LNCaP clone FGC (cell line): ENCODE measurements at regions not wholly inside any gene's neighbourhood (a gene's known extent, or its start where the extent isn't known, plus 50 kb on each side); places are given as distances from the start of the nearest gene placed in this dataset.

ENCODE experiments used
- DNase-seq: peaks from one replicate; pipeline ENCODE4 v3.0.0-alpha.2; 2011; ENCODE audit warnings: low read depth
- H3K4me3 ChIP-seq: 2 replicates; pipeline ENCODE4 v1.5.1; 2011; ENCODE audit warnings: mild to moderate bottlenecking, low read depth, low read length, control low read depth
- CTCF ChIP-seq: IDR thresholded peaks from 2 replicates; pipeline ENCODE4 v1.5.1; 2012; ENCODE audit warnings: mild to moderate bottlenecking; ENCODE audit not compliant: control insufficient read depth, insufficient read depth; ENCODE audit errors: extremely low read depth

DNA sequence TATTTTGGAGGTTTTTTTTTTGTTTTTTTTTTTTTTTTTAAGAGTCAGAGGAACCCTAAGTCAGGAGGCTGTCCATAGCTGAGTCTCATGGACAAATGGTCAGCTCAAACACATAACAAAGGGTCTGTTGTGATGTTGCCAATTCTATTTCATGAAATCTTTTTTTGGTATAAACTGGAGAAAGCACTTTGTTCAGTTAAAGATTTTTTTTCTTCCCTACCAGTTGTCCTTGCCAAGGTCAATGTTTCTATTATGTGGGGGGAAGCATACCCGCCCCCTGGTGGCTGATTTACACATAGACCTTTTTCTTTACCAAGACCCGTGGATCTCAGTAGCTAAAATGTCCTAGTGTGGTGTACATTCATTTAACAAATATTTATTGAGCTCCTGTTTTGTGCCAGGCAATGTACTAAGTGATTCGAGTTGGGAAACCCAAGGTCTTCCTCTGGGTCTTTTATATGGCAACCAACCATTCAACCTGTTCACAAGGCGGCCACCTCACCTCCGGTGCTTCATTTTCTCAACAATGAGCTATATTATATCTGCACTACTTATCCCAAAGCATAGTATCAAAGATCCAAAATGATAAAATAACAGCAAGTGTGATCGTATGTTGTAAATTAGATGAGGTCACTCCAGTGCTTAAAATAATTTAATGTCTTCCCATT lies 214.5 kb downstream of the PAH start:
- DNase-seq = no peak
- no peak overlapping the region for H3K4me3 ChIP-seq
- TF ChIP-seq CTCF = no peak

DNA sequence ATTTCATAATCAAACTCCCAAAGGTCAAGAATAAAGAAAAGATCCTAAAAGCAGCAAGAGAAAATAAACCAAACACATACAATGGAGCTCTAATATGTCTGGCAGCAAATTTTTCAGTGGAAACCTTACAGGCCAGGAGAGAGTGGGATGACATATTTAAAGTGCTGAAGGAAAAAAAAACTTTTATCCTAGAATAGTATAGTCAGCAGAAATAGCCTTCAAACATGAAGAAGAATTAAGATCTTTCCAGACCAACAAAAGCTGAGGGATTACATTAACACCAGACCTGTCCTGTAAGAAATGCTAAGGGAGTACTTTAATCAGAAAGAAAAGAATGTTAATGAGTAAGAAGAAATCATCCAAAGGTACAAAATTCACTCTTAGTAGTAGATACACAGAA lies 215.7 kb upstream of the IGF1 start:
- H3K4me3 ChIP-seq = no peak overlapping the region
- TF ChIP-seq CTCF = no peak
- DNase-seq = no peak

GRCh38 chr12:102694903-102695302 lies 214.5 kb upstream of the IGF1 start:
- no peak for DNase-seq
- no peak for TF ChIP-seq CTCF
- no peak overlapping the region for H3K4me3 ChIP-seq

DNA sequence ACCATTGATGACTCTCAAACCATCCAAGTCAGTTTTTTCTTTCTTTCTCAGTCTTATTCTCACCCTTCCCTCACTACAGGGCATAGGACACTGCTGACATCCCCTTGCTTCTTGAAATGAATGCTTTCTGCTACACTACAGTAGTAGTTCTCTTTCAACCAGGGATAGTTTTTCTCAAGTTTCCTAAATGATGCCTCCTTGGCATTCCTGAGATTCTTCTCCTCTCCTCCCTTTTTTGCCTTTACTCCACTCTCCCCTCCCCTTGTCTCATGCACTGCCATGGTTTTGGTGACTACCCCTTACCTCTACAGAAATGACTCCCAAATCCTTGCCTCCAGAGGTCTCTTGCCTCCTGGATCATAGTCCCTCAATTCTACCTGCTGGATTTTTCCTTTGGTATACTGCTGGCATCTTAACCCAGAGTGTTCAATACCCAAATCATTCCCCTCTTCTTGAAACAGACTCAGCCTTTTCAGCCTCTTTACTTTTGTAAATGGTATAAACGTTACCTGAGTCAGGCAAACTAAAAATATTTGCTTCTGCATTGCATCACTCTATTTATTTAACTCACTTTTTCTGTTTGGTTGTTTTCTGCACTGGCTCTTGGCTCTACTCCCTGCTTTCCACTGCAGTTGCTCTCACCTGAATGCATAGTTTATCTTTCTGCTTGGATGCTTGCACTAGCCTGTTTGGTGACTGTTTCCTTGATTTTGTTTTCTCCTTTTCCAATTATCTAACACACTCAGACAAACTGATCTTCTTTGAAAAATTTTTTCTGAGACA lies 211.6 kb upstream of the IGF1 start:
- H3K4me3 ChIP-seq = no peak overlapping the region
- no peak for TF ChIP-seq CTCF
- peak; percentile 40 for DNase-seq

GRCh38 chr12:102690253-102690652 lies 209.9 kb upstream of the IGF1 start:
- no peak for TF ChIP-seq CTCF
- no peak for DNase-seq
- H3K4me3 ChIP-seq = no peak overlapping the region

DNA sequence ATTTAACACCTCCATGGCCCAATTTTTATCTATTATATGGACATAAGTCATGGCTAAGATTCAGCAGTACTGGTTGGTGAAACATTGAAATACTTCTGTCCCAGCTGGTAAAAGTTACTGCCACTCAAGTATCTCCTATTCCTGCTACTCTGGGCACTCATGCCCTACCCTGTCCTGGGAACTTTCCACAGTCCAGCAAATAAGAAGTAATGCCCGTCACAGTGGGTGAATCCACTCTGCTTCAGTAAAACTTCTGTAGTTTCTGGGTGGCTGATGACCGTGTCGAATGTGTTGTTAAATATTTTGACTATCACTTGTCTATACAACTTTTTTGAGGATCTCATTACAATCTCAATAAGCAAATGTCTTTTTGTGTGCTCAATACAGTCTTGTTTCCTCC lies 209.3 kb upstream of the IGF1 start:
- DNase-seq = no peak
- H3K4me3 ChIP-seq = no peak overlapping the region
- no peak for TF ChIP-seq CTCF
